Heart left ventricle (tissue), 13 donors: ENCODE measurements at regions not wholly inside any gene's neighbourhood (a gene's known extent, or its start where the extent isn't known, plus 50 kb on each side); places are given as distances from the start of the nearest gene placed in this dataset.

Experiments
- CTCF ChIP-seq, 12 donors: fragments of 200-600 bp; sonication (generic) in 4 of 12; IDR thresholded peaks; one replicate each; pipeline versions ENCODE4 v1.5.0 to v1.8.0; 2018 to 2022; ENCODE audit warnings: antibody characterized with exemption in 12 of 12, mild to moderate bottlenecking in 5 of 12
- POLR2A ChIP-seq, 2 donors: fragments of 450-650 bp; IDR thresholded peaks; one replicate each; pipeline ENCODE4 v1.6.1; 2017; ENCODE audit warnings: antibody characterized with exemption in 2 of 2, mild to moderate bottlenecking in 2 of 2, moderate library complexity in 2 of 2
- donor health status: ischemic (EF 13 %, LVEDD 7.1; RV severe dilation, severe dysfunction).
- donor health status: DM: no; HTN: yes; CAD: no.
- donor health status: DM: no; HTN: no; CAD: no.
- donor health status: ischemic (EF 25% LVEDD 6.9; RV normal size, moderate dysfunction).
- donor health status: ischemic (EF 25% LVEDD 5.7; RV mildly dilated, moderate dysfunction).
- donor health status: ischemic (EF 35%, LVEDD 5.7; RV mildly dilated, moderate dysfunction).
- donor health status: nonischemic (EF 11% LVEDD 7.7; RV severe dilation, severe dysfunction).
- donor health status: DM: yes; HTN: yes; CAD: no.
- donor health status: PGD.
- donor health status: ischemic (EF 29% LVEDD 5.4; RV normal size, mild dysfunction).
- donor health status: nonischemic (EF 23%, LVEDD 6.1; RV moderate dilation, normal function).

DNA sequence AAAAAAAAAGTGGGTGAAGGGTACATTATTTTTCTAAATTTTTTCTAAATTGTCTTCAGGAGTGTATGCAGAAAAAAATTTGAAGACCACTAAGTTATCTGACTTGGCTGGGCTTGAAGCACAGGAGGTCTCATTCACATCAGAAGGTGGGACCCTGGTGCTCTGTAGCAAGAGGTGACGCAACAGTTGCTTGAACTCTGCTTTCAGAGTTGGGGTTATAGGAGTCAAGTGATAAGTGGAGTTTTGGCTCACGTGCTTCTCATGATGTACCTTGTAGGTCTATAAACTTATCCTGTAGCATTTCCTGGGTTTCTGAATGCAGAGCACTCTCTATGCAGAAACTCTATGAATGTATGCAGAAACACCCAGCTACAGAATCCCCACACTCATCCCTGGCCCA is 58.5 kb upstream of the FOXC1 start:
- no peak for TF ChIP-seq CTCF (IDR thresholded peaks at IDR 0.05)
- TF ChIP-seq POLR2A (IDR thresholded peaks at IDR 0.05), result no peak
